Astrocyte of the cerebellum (primary cell): ENCODE measurements at regions not wholly inside any gene's neighbourhood (a gene's known extent, or its start where the extent isn't known, plus 50 kb on each side); places are given as distances from the start of the nearest gene placed in this dataset.

ENCODE experiments used
- DNase-seq: peaks from one replicate; pipeline ENCODE4 v3.0.0-alpha.2; 2011; ENCODE audit warnings: low read depth
- H3K4me3 ChIP-seq: 2 replicates; pipeline ENCODE4 v1.5.1; 2011; ENCODE audit warnings: mild to moderate bottlenecking, low read depth, low read length, moderate library complexity
- in situ Hi-C: cut with HindIII; loops from 2 replicates; pipeline ENCODE4 v1.10.0; 2017; ENCODE audit warnings: low sequenced_read_pairs
- TF ChIP-seq, protein P1 (sequence below): IDR thresholded peaks from 2 replicates; pipeline ENCODE4 v1.5.1; 2012; ENCODE audit warnings: low read length, low read depth, moderate library complexity, mild to moderate bottlenecking; ENCODE audit errors: missing control alignments

DNA sequence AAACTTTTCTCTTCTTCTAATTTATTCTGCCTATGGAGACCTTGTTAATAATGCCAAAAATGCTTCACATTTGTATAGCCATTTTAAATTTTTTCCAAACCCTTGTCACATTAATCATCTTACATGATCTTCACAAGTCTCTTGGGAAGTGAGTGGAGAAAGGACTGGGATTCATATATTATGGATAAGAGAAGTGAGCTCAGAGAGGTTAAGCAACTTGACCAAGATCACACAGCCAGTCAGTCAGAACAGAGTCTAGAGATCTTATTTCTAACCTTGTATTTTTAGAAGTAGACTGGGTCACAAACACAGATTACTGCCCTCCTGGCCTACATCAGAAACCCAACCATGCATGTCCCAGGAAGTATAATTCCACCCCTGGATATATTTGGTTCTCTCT lies 218.0 kb upstream of the ADRA1B start:
- DNase-seq, result no peak
- H3K4me3 ChIP-seq, result no peak overlapping the region
- in situ Hi-C loops, result no loop called here
- TF ChIP-seq, protein P1, sequence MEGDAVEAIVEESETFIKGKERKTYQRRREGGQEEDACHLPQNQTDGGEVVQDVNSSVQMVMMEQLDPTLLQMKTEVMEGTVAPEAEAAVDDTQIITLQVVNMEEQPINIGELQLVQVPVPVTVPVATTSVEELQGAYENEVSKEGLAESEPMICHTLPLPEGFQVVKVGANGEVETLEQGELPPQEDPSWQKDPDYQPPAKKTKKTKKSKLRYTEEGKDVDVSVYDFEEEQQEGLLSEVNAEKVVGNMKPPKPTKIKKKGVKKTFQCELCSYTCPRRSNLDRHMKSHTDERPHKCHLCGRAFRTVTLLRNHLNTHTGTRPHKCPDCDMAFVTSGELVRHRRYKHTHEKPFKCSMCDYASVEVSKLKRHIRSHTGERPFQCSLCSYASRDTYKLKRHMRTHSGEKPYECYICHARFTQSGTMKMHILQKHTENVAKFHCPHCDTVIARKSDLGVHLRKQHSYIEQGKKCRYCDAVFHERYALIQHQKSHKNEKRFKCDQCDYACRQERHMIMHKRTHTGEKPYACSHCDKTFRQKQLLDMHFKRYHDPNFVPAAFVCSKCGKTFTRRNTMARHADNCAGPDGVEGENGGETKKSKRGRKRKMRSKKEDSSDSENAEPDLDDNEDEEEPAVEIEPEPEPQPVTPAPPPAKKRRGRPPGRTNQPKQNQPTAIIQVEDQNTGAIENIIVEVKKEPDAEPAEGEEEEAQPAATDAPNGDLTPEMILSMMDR, result no peak

DNA sequence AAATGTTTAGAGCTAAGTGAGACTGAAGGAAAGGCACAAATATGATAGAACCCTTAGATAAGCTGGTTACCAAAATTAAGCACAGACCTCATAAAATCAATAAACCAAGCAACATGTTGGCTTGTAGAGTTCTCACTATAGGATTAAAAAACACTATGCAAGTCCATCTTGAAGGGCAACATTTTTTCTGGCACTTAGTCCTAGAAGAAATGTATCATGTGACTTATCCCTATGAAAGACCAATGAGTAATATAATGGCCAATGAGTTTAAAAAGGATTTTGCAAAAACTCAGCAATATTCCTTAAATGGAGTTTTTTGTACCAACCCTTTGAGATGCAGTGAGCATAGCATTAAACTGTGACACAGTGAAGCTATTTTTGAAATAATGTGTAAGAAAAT lies 216.3 kb upstream of the ADRA1B start:
- DNase-seq, result no peak
- TF ChIP-seq, protein P1, result no peak
- in situ Hi-C loops, result no loop called here
- H3K4me3 ChIP-seq, result no peak overlapping the region

DNA sequence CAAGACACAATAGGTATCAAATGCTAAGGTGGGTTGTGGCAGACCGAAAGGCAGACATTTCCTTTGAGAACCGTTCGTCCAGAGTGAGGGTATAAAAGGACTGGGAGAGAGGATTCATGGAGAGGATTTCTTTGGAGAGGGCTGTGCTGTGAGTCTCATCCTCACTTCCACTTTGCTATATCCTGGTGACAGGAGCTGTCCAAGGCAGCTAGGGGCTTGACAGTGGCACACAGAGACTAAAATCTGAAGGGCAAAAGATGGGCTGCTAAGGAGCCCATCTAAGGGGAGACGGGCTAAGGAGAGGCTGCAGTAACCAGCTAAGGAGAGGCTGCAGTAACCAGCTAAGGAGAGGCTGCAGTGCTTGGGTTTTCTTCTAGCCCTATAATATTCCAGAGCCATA lies 214.0 kb upstream of the ADRA1B start:
- in situ Hi-C loops, result no loop called here
- no peak for DNase-seq
- no peak overlapping the region for H3K4me3 ChIP-seq
- TF ChIP-seq, protein P1, result no peak

DNA sequence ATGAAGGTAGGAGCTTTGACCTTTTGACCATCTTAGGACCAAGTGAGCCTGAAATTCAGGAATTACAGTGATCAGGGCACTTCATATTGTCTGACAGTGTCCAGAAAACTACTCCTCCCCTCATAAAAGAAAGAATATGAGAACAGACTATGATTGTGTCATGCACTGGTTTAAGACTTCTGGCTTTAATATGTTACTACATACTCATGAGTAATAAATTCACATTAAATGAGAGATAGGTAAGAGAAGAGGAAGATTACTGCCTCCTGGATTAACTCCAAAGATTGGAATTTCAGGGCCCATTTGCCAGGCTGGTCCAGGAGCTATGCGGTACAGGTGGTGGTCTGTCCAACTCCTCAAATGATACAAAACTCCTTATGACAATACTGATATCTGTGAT lies 213.5 kb upstream of the ADRA1B start:
- no peak for DNase-seq
- in situ Hi-C loops, result no loop called here
- H3K4me3 ChIP-seq, result no peak overlapping the region
- TF ChIP-seq, protein P1, result no peak

DNA sequence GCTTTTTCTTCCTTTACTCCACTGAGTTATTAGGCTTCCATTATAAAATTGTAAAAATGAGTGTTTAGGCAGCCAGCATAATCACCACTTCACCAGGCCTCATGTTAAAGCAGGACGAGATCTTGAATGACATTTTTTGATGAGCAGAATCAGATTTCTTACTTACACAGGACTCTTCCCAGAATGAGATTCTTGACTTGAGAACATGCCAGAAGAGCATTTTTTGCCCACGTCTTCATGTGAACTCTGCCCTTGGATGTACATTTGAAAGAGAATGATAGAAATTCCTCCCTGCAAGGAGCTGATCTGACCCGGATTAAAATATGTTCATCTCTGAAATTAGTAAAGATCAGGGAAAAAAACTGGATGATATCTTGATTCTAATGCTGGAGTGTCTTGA lies 212.1 kb upstream of the ADRA1B start:
- no peak overlapping the region for H3K4me3 ChIP-seq
- DNase-seq, result no peak
- in situ Hi-C loops, result no loop called here
- TF ChIP-seq, protein P1, result no peak

DNA sequence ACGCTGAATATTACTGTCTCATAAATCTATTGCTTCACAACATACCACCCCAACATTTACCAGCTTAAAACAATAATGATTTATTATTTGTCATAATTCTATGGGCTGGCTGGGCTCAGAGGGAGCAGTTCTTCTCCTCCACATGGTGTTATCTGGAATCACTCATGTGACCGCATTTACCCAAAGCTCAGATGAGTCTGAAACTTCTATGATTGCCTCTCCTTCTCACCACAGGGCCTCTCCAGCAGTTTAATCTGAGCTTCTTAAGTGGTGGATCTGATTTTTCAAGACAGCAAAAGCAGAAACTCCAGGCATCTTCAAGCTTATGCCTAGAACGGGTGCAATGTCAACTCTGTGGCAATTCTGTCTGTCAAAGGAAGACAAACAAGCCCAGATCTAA lies 210.3 kb upstream of the ADRA1B start:
- in situ Hi-C loops, result no loop called here
- H3K4me3 ChIP-seq, result no peak overlapping the region
- no peak for DNase-seq
- TF ChIP-seq, protein P1, result no peak

DNA sequence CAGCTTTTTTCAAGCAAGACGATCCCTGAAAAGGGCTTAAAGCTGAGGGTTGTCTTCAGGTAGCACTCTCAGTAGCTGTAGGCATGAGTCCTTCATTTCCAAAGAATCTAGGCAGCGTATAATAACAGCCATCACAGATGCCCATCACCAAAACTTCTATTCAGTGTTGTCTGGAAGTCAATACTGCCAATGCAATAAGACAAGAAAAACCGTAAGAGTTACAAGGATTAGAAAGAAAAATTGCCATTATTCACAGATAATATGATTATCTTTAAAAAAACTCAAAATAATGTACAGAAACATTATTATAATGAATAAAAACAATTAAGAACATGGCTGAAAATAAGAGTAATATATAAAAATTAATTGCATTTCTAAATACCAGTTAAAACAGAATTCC lies 208.2 kb upstream of the ADRA1B start:
- no peak overlapping the region for H3K4me3 ChIP-seq
- no peak for DNase-seq
- TF ChIP-seq, protein P1, result no peak
- in situ Hi-C loops, result no loop called here
